Right cardiac atrium (tissue), 5 donors: ENCODE measurements at regions not wholly inside any gene's neighbourhood (a gene's known extent, or its start where the extent isn't known, plus 50 kb on each side); places are given as distances from the start of the nearest gene placed in this dataset.
"Not testable (repeated sequence)": the region's sequence is repeated elsewhere in the genome, so short reads cannot be mapped to it uniquely, and the experiment has no call there.

ENCODE experiments used
- ATAC-seq, 2 donors: fragments of 200-7000 bp; cut with Tn5 transposase; one replicate each; pipeline versions ENCODE4 v1.8.0 to v1.9.1; 2020; ENCODE audit warnings: moderate library complexity in 2 of 2, mild to moderate bottlenecking in 1 of 2
- DNase-seq, 3 donors: peaks; one replicate each; pipeline ENCODE4 v3.0.0-alpha.2; 2020
- H3K27ac ChIP-seq: one replicate; pipeline ENCODE4 v1.5.1; 2013; ENCODE audit warnings: mild to moderate bottlenecking, low read length, control low read depth, moderate library complexity
- H3K27me3 ChIP-seq: one replicate; pipeline ENCODE4 v1.6.1; 2013; ENCODE audit not compliant: control insufficient read depth, insufficient read depth
- H3K4me1 ChIP-seq: one replicate; pipeline ENCODE4 v1.6.1; 2013; ENCODE audit warnings: low read length; ENCODE audit not compliant: control insufficient read depth, insufficient read depth
- H3K4me3 ChIP-seq: one replicate; pipeline ENCODE4 v1.5.1; 2013; ENCODE audit warnings: low read length, control low read depth
- H3K9me3 ChIP-seq: one replicate; pipeline ENCODE4 v1.6.1; 2013; ENCODE audit warnings: low read length; ENCODE audit not compliant: control insufficient read depth
- WGBS: extraction: QIAGEN DNeasy Blood & Tissue Kit; methylation state at CpG from one replicate; pipeline ENCODE4 v1.1.7; 2013; 5-methylcytosine and 5-hydroxymethylcytosine counted together
- intact Hi-C, 4 donors: fragments of 100-400 bp; cut with DNase I; formaldehyde crosslinking; loops; one replicate each; pipeline versions ENCODE4 v1.11.0 to v1.14.0; 2022 to 2023
- donor health status: healthy with polysubstance abuse.
- donor health status: DM: no; HTN: yes; CAD: no.
- donor health status: DM: no; HTN: no; CAD: no.
- donor health status: DM: no; HTN: yes; CAD: no; lungs with severe emphysema.
- donor health status: DM: yes; HTN: yes; CAD: no.

DNA sequence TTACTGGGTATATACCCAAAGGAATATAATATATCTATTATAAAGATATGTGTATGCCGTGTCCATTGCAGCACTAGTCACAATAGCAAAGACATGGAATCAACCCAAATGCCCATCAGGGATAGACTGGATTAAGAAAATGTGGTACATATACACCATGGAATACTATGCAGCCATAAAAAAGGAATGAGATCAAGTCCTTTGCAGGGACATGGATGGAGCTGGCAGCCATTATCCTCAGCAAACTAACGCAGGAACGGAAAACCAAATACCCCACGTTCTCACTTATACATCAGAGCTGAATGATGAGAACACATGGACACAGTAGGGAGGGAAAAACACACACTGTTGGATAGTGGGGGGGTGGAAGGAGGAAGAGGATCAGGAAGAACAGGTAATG lies 206.7 kb downstream of the MSX2 start:
- H3K4me3 ChIP-seq, ATAC-seq, H3K4me1 ChIP-seq, H3K27ac ChIP-seq, H3K9me3 ChIP-seq, intact Hi-C loops, DNase-seq, H3K27me3 ChIP-seq: not testable (repeated sequence)
- 93% methylated on average over 4 of the region's 4 CpGs for WGBS

DNA sequence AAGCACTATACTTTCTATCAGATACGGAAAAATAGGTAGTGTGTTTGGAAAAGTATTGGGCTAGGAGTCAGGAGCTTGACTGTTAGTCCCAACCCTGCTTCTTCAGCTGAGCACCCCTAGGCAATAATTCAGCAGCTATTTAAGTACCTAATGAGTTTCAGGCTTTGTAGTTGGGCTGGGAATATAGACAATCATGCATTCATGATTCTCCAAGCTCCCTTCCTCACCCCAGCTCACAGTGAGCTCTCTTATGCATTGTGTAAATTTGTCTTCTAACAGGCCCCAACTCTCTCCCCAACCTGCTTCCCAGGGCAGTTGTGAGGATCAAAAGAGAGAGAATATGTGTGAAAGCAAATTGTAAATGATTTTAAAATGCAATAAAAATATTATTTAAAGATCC lies 201.2 kb downstream of the MSX2 start:
- Histone ChIP-seq H3K27ac (no peak overlapping the region), H3K27me3 (no peaks in the 10 kb centered on the region), H3K9me3 (no peaks in the 10 kb centered on the region), H3K4me3 (no peak overlapping the region), H3K4me1 (peaks cover 2% of the 10 kb centered on the region)
- ATAC-seq (no peak), DNase-seq (no peak)
- 90% methylated on average over 1 of the region's 1 CpG for WGBS
- intact Hi-C loops, result no loop called here

DNA sequence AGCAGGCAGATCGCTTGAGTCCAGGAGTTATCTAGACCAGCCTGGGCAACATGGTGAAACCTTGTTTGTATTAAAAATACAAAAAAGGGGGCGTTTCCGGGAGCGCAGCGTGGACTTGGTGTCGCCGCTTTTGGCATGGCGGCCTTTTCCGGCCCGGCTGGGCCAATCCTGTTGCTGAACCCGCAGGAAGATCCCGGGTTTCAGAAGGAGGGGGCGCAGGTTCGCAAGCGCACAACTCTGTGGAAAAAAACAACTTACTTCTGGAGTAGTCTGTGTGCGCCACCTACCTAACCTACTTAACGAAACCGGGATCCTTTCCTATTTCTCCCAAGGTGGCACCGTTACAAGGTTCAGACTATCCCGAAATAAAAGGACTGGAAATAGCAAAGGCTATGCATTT lies 198.6 kb downstream of the MSX2 start:
- intact Hi-C loops, result no loop called here
- ATAC-seq, result no peak

DNA sequence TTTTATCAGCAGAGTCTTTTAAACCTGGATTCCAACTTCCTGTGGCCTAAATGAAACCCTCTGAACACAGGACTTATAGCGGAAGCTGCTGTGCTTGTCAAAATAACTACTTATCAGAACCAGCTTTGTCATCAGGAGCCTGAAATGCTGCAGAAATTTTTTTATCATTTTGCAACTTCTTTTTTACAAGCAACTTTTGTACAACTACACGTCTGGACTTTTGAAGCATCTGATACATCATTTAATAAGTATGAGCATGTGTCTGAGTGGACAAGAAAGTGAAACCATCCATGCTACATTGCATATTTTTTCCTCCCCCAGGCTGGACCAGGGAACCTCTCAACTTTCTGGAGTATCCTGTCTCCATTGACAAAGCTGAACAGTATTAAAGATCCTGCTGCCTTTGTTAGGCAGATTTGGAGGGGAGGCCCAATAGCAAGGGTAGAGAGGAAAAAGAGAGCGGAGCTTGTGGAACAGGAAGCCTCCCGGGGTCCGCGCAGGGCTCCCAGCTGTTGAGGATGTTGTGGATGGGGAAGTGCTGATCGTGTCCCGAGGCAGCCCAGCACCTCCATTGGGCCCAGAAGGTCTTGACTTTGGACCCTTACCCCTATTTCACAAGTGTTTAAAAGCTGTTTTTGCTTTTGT lies 196.6 kb downstream of the MSX2 start:
- H3K4me1 ChIP-seq, result peaks cover 2% of the 10 kb centered on the region
- WGBS, result 30% methylated on average over 8 of the region's 8 CpGs
- H3K27ac ChIP-seq, result no peak overlapping the region
- H3K9me3 ChIP-seq, result no peaks in the 10 kb centered on the region
- intact Hi-C loops, result no loop called here
- DNase-seq (no peak), ATAC-seq (no peak)
- H3K4me3 ChIP-seq, result no peak overlapping the region
- no peaks in the 10 kb centered on the region for H3K27me3 ChIP-seq

More for the DNA sequence above, 198.6 kb downstream of the MSX2 start:
- WGBS, result 94% methylated on average over 20 of the region's 20 CpGs
- no peak overlapping the region for H3K4me3 ChIP-seq
- H3K4me1 ChIP-seq, result peaks cover 2% of the 10 kb centered on the region
- no peaks in the 10 kb centered on the region for H3K27me3 ChIP-seq
- no peak overlapping the region for H3K27ac ChIP-seq
- DNase-seq, result no peak
- H3K9me3 ChIP-seq, result no peaks in the 10 kb centered on the region

DNA sequence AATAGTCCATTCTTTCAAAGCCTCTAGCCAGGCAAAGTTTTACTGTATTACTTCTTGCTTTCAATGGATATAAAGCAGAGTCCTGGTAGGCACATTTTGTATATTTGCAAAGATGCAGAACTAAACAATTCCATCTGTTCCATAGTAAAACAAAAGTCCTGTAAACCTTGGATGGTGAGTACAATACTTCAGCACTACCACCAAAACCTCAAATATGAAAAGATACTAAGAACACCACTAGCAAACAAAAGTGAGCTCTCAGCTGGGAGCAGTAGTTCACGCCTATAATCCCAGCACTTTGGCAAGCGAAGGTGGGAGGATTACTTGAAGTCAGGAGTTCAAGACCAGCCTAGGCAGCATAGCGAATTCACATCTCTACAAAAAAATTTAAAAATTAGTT lies 195.0 kb downstream of the MSX2 start:
- WGBS, result 83% methylated on average over 3 of the region's 3 CpGs
- intact Hi-C loops, result no loop called here
- no peaks in the 10 kb centered on the region for H3K27me3 ChIP-seq
- H3K27ac ChIP-seq, result no peak overlapping the region
- ATAC-seq (no peak), DNase-seq (no peak)
- H3K9me3 ChIP-seq, result no peaks in the 10 kb centered on the region
- peaks cover 2% of the 10 kb centered on the region for H3K4me1 ChIP-seq
- H3K4me3 ChIP-seq, result no peak overlapping the region

DNA sequence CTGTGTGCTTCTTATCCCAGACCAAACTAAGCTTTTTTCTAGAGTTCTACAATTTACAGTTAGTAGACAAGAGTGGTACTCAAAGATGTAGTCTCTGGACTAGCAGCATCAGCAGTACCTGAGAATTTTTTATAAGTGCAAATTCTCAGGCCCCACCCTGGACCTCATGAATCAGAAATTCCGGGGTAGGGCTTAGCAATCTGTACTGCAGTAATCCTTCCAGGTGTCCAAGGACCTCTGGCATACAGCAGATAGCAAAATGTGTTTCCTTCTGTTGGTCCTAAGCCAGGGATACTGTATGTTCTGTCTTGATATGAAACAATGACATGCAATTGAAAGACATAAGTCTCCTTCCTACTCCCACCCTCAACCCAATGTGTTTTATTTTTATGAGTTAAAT lies 194.3 kb downstream of the MSX2 start:
- no peak overlapping the region for H3K4me3 ChIP-seq
- DNase-seq (no peak), ATAC-seq (no peak)
- intact Hi-C loops, result no loop called here
- H3K27ac ChIP-seq, result no peak overlapping the region
- no peaks in the 10 kb centered on the region for H3K9me3 ChIP-seq
- no peaks in the 10 kb centered on the region for H3K27me3 ChIP-seq
- WGBS, result 48% methylated on average over 1 of the region's 1 CpG
- H3K4me1 ChIP-seq, result peaks cover 2% of the 10 kb centered on the region

DNA sequence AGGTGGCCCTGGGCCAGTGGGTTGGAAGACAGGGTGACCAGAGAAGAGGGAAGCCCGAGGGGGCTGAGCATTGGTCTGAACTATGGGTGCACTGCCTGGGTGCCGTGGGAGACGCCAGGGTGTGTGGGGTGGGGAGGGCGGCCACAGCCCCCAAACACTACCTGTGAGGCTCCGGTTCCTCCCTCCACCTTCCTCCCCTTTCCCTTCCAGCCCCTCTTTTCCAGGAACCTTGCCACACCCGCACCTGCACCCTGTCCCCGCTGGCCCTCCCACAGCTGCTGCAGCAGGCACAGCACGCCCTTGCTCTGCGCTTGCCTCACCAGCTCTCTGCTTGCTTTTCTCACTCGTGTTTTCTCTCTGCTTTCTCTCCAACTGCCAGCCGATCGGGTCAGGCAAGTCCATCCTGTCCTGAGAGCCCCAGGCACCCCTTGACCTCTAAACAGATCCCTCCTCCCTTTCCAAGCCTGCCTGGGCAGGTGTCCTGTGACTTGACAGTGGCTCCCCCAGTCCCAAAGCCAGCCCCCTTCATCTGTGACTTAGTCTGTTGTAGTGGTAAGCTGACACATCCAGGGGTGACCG lies 193.7 kb downstream of the MSX2 start:
- intact Hi-C loops, result no loop called here
- Histone ChIP-seq H3K27ac (no peak overlapping the region), H3K4me1 (peaks cover 2% of the 10 kb centered on the region), H3K4me3 (no peak overlapping the region), H3K9me3 (no peaks in the 10 kb centered on the region), H3K27me3 (no peaks in the 10 kb centered on the region)
- 83% methylated on average over 13 of the region's 13 CpGs for WGBS
- DNase-seq, result no peak
- no peak for ATAC-seq

DNA sequence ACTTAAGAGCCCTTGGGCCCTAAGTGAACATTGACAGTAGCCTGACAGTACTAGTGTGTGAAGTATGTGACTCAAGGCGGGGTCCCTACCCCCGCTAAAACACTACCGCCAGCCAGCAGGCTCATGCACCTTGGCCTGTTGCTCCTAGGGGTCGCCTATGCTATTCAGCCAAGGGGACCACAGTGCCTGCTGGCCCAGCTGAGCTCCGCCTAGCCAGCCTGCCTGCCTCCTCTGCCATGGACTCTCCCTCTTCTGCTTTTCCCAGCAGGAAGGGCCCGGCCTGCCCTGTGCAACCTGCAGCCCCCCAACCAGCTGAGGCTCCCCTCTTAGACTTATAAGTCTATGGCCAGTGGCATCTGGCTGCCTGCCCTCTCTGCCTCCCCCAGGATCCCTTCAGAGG lies 193.1 kb downstream of the MSX2 start:
- H3K27me3 ChIP-seq, H3K9me3 ChIP-seq, H3K27ac ChIP-seq, intact Hi-C loops, DNase-seq, ATAC-seq, H3K4me3 ChIP-seq, H3K4me1 ChIP-seq: not testable (repeated sequence)
- 97% methylated on average over 6 of the region's 6 CpGs for WGBS

DNA sequence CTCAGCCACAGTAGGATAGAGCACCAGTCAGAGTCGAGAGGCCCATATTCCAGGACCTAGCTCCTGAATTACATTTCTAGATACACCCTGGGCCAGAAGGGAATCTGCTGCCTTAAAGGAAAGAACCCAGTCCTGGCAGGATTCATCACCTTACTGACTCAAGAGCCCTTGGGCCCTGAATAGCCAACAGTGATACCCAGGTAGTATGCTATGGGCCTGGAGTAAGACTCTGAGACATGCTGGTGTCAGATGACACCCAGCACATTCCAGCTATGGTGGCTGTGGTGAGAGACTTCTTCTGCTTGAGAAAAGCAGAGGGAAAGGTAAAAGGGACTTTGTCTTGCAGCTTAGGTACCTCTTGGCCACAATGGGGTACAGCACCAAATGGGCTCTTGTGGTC lies 192.5 kb downstream of the MSX2 start:
- ATAC-seq, H3K9me3 ChIP-seq: not testable (repeated sequence)

DNA sequence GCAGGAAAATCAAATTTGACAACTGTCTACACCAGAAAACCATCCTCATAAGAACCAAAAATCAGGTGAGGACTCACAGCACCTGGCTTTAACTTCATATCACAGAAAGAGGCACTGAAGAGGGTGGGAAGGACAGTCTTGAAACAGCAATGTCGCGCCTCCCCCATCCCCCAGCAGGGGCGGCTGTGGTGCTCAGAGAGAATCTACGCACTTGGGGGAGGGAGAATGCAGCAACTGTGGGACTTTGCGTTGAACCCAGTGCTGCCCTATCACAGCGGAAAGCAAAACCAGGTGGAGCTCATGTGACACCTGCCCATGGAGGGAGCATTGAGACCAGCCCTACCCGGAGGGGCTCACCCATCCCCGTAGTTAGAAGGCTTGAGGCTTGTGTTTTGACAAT lies 191.8 kb downstream of the MSX2 start:
- intact Hi-C loops, result no loop called here
- no peak for DNase-seq
- ATAC-seq, result no peak
- no peak overlapping the region for H3K4me3 ChIP-seq
- no peaks in the 10 kb centered on the region for H3K27me3 ChIP-seq
- WGBS, result 90% methylated on average over 8 of the region's 8 CpGs
- no peaks in the 10 kb centered on the region for H3K9me3 ChIP-seq
- H3K4me1 ChIP-seq, result peaks cover 1% of the 10 kb centered on the region
- no peak overlapping the region for H3K27ac ChIP-seq

More for the DNA sequence above, 192.5 kb downstream of the MSX2 start:
- H3K4me3 ChIP-seq, H3K27ac ChIP-seq, DNase-seq, H3K4me1 ChIP-seq, intact Hi-C loops, H3K27me3 ChIP-seq: not testable (repeated sequence)
- WGBS, result 93% methylated on average over 1 of the region's 1 CpG

DNA sequence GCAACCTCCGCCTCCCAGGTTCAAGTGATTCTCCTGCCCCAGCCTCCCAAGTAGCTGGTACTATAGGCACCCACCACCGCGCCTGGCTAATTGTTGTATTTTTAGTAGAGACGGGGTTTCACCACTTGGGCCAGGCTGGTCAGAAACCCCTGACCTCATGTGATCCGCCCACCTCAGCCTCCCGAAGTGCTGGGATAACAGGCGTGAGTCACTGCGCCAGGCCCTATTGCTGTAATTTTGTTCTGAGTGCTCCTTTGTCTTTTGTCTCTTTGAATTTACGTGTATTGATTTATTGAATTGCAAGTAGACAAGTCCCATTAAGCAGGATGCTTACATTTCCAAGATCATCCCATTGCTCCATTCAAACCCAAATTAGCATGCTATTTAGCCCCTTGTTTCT lies 186.7 kb downstream of the MSX2 start:
- no peak for DNase-seq
- 84% methylated on average over 9 of the region's 9 CpGs for WGBS
- no peaks in the 10 kb centered on the region for H3K4me1 ChIP-seq
- H3K27ac ChIP-seq, result no peak overlapping the region
- H3K4me3 ChIP-seq, result no peak overlapping the region
- ATAC-seq, result no peak
- no peaks in the 10 kb centered on the region for H3K27me3 ChIP-seq
- intact Hi-C loops, result loop anchor here in 1 of 4 donors (2.0 kb wide), 1 partner anchor 26 kb away; no protein-coding TSS in a partner anchor
- H3K9me3 ChIP-seq, result no peaks in the 10 kb centered on the region
